ENCODE measurements at regions not wholly inside any gene's neighbourhood (a gene's known extent, or its start where the extent isn't known, plus 50 kb on each side); places are given as distances from the start of the nearest gene placed in this dataset.
"Not testable (repeated sequence)": the region's sequence is repeated elsewhere in the genome, so short reads cannot be mapped to it uniquely, and the experiment has no call there.

DNA sequence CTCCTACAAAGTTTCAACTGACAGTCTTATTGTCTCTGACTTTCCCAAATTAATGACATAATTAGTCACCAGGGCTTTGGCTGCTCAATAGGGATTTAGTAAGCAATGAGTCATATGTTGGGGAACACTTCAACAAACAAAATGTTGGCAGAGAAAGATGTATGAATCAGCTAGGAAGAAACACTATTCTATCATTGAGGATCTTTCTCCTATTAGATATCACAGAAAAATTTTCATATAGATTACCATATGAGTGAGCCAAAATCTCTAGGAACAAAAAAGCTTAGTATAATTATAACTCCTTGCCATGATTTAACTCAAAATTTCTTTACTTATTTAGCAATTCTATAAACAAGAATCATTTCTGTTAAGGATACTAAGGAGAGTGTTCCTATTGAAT is 286.3 kb upstream of the PRSS16 start:
- not testable (repeated sequence) for TF ChIP-seq SUZ12 (IDR thresholded peaks at IDR 0.05); FOXK2 (IDR thresholded peaks at IDR 0.05); BHLHE40 (IDR thresholded peaks at IDR 0.05; ENCODE audit: borderline replicate concordance); HDGF (IDR thresholded peaks at IDR 0.05; ENCODE audit: borderline replicate concordance); TARDBP (IDR thresholded peaks at IDR 0.05); FOXA1 (IDR thresholded peaks at IDR 0.05); SP1 (IDR thresholded peaks at IDR 0.05); FOXM1 (IDR thresholded peaks at IDR 0.05; ENCODE audit: borderline replicate concordance); ZNF384 (IDR thresholded peaks at IDR 0.05); NFRKB (IDR thresholded peaks at IDR 0.05); L3MBTL2 (conservative IDR thresholded peaks at IDR 0.05); CTBP1 (IDR thresholded peaks at IDR 0.05; ENCODE audit: borderline replicate concordance); ELF4 (IDR thresholded peaks at IDR 0.05); ARNT (IDR thresholded peaks at IDR 0.05)
